C4-2B (cell line): ENCODE measurements at regions not wholly inside any gene's neighbourhood (a gene's known extent, or its start where the extent isn't known, plus 50 kb on each side); places are given as distances from the start of the nearest gene placed in this dataset.

Experiments used
- H3K27ac ChIP-seq: fragments of 450-650 bp; 2 replicates; pipeline ENCODE4 v1.5.1; 2017
- ZFX ChIP-seq: fragments of 450-650 bp; IDR thresholded peaks from 2 replicates; pipeline ENCODE4 v1.6.1; 2017
- TF ChIP-seq, protein P1 (sequence below): fragments of 450-650 bp; conservative IDR thresholded peaks from 2 replicates; pipeline ENCODE4 v1.5.1; 2017; ENCODE audit warnings: mild to moderate bottlenecking

GRCh38 chr13:78105656-78106055 lies 187.0 kb upstream of the EDNRB start:
- no peak overlapping the region for H3K27ac ChIP-seq
- TF ChIP-seq, protein P1, sequence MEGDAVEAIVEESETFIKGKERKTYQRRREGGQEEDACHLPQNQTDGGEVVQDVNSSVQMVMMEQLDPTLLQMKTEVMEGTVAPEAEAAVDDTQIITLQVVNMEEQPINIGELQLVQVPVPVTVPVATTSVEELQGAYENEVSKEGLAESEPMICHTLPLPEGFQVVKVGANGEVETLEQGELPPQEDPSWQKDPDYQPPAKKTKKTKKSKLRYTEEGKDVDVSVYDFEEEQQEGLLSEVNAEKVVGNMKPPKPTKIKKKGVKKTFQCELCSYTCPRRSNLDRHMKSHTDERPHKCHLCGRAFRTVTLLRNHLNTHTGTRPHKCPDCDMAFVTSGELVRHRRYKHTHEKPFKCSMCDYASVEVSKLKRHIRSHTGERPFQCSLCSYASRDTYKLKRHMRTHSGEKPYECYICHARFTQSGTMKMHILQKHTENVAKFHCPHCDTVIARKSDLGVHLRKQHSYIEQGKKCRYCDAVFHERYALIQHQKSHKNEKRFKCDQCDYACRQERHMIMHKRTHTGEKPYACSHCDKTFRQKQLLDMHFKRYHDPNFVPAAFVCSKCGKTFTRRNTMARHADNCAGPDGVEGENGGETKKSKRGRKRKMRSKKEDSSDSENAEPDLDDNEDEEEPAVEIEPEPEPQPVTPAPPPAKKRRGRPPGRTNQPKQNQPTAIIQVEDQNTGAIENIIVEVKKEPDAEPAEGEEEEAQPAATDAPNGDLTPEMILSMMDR, result no peak
- TF ChIP-seq ZFX, result no peak

GRCh38 chr13:78103936-78104335 lies 185.3 kb upstream of the EDNRB start:
- H3K27ac ChIP-seq, result no peak overlapping the region
- TF ChIP-seq ZFX, result no peak
- TF ChIP-seq, protein P1, result no peak

GRCh38 chr13:78102741-78103140 lies 184.1 kb upstream of the EDNRB start:
- no peak overlapping the region for H3K27ac ChIP-seq

DNA sequence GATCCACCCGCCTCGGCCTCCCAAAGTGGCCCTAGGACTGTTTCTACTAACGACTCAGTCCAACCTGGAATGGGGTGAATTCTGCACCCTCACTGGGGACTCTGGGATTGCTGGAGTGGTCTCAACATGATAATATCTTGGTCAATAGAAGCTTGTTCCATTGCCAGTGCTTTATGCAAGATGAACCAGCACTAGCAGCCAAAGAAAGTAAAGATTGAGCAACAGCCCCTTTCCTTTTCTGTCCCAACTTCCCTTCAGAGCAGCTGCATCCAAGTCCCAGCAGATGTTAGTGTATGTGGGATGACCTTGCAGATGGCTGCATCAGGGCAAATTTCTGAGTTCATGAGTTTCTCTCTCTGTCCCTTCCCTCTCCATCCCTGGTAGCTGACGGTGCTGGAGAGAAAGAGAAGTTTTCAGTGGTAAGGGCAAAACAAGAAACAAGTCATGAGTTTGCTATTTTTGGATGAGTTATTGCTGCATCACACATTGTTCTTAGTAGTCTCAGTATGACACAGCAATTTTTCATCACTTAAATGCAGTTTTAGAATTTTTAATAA lies 183.6 kb upstream of the EDNRB start:
- no peak for TF ChIP-seq ZFX
- H3K27ac ChIP-seq, result no peak overlapping the region

More at GRCh38 chr13:78102741-78103140, 184.1 kb upstream of the EDNRB start:
- TF ChIP-seq ZFX, result no peak
- TF ChIP-seq, protein P1, result no peak

GRCh38 chr13:78100486-78100885 lies 181.9 kb upstream of the EDNRB start:
- TF ChIP-seq, protein P1, result no peak
- TF ChIP-seq ZFX, result no peak
- H3K27ac ChIP-seq, result no peak overlapping the region

DNA sequence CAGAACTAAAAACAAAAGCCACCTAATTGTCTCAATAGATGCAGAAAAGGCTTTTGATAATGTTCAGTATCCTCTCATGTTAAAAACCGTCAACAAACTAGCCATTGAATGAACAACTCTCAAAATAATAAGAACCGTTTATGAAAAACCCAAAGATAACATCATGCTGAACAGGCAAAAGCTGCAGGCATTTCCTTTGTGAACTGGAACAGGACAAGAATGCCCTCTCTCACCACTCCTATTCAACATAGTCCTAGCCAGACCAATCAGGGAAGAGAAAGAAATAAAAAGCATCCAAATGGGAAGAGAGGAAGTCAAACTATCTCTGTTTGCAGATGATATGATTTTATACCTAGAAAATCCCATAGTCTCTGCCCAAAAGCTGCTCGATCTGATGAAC lies 179.6 kb upstream of the EDNRB start:
- no peak overlapping the region for H3K27ac ChIP-seq
- no peak for TF ChIP-seq ZFX
- TF ChIP-seq, protein P1, result no peak

DNA sequence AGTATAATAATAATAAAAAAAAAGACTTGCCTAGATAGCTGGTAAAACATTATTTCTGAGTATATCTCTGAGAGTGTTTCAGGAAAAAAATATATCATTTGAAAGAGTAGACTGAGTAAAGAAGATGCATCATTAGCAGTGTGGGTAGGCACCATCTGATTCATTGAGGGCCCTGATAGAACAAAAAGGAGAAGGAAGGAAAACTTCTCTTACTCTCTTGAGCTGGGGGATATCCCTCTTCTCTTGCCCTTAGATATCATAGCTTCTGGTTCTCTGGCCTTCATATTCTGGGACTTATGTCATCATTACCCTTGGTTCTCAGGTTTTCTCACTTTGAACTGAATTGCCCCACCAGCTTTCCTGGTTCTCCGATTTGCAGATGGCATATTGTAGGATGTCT lies 177.6 kb upstream of the EDNRB start:
- no peak overlapping the region for H3K27ac ChIP-seq
- no peak for TF ChIP-seq ZFX
- TF ChIP-seq, protein P1, result no peak

GRCh38 chr13:78087966-78088678 lies 169.5 kb upstream of the EDNRB start:
- no peak overlapping the region for H3K27ac ChIP-seq

More at GRCh38 chr13:78087966-78088678, 169.5 kb upstream of the EDNRB start:
- no peak for TF ChIP-seq ZFX
- TF ChIP-seq, protein P1, result no peak
